Left forelimb (tissue), 1 donor: ENCODE measurements at regions not wholly inside any gene's neighbourhood (a gene's known extent, or its start where the extent isn't known, plus 50 kb on each side); places are given as distances from the start of the nearest gene placed in this dataset.
"Not testable (repeated sequence)": the region's sequence is repeated elsewhere in the genome, so short reads cannot be mapped to it uniquely, and the experiment has no call there.

Experiments used
- DNase-seq: peaks from one replicate; pipeline ENCODE4 v3.0.0-alpha.2; 2018; ENCODE audit warnings: low spot score

- no peak for DNase-seq
Measured at GRCh38 chr2:13227578-13227977, 510.8 kb downstream of the TRIB2 start.

GRCh38 chr2:13230221-13230620 lies 513.5 kb downstream of the TRIB2 start:
- no peak for DNase-seq

DNA sequence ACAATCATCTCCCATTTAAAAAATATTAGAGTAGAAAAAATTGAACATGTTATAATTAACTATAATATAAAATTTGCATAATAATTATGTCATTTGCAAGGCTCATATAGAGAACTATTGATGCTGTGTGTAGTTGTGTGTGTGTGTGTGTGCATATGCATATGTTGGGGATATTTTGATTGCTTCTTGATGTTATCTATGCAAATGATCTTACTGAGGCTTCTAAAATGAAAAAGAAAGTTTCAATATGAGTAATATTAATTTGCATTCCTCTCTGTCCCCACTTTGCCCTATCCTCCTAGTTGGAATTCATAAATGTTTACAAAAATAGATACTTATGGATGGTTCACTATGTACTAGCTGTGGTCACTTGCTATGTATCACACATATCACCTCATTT lies 523.3 kb downstream of the TRIB2 start:
- DNase-seq = no peak

GRCh38 chr2:13240789-13241487 lies 524.2 kb downstream of the TRIB2 start:
- DNase-seq = no peak

DNA sequence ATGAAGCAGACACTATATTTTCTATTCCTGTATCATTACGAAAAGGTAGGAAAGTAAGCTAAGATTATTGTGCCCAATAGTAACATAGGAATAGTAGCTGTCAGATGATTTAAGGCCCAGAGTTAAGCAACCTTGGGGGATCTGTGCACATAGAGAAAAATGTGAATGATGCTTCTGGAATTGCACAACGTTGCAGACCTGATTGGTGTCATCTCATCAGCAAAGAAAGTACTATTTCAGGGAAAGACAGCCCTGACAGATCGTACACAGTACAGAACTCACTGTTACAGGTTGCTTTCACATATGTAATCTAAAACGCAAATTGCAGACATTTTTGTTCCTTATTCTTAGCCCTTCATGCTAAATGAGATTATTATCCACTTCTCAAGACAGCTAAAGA lies 535.9 kb downstream of the TRIB2 start:
- DNase-seq = no peak

- no peak for DNase-seq
Measured at GRCh38 chr2:13255485-13255884, 538.7 kb downstream of the TRIB2 start.

DNA sequence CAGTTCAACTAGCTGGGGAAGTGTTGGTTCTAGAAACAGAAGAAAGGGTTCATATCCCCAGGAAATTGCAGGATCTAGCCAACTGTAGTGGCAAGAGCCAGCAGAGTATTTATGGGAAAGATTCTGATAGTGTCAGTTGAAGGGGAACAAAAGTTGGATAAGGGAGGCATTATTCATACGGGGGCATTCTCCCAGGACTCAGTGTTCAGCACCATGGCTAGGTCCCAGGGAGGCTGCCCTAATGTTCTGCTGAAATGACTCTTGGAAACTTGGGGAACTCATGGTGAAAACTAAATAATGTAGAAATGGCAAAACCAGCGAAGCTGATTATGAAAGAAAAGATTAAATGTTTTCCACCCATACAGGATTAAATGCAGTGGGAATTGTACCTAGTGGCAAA lies 543.7 kb downstream of the TRIB2 start:
- no peak for DNase-seq

- DNase-seq = no peak
Measured at GRCh38 chr2:13266166-13266565, 549.4 kb downstream of the TRIB2 start.

GRCh38 chr2:13284688-13285087 lies 568.0 kb downstream of the TRIB2 start:
- DNase-seq = no peak

DNA sequence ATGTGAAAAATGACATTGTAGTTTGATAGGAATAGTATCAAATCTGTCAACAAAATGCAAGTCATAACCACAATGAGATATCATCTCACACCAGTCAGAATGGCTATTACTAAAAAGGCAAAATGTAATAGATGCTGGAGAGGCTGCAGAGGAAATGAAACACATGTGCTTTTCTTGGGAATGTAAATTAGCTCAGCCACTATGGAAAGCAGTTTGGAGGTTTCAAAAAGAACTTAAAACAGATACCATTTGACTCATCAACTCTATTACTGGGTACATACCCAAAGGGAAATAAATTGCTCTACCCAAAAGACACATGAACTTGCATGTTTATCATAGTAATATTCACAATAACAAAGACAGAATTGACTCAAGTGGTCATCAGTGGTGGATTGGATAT lies 572.6 kb downstream of the TRIB2 start:
- no peak for DNase-seq

GRCh38 chr2:13308478-13308805 lies 591.7 kb downstream of the TRIB2 start:
- not testable (repeated sequence) for DNase-seq

GRCh38 chr2:13308989-13309388 lies 592.3 kb downstream of the TRIB2 start:
- no peak for DNase-seq

DNA sequence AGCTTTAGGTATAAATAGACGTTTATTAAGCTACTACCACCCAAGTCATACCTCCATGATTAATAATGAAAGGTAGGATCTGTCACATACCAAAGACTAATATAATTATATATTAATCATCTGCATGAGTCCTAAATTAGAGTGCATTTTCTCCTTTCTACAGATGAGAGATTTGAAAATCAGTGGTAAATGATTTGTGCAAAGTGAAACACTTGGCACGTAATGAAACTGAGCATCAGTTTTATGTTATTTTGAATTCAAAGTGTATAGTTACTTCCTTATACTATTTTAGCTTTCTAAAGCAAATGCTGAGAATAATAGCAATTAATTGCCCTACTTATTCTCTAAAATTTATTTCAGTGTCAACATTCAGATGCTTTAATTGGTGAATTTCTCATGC lies 615.3 kb downstream of the TRIB2 start:
- no peak for DNase-seq

GRCh38 chr2:13334071-13334470 lies 617.3 kb downstream of the TRIB2 start:
- not testable (repeated sequence) for DNase-seq

- DNase-seq = no peak
Measured at GRCh38 chr2:13334545-13334944, 617.8 kb downstream of the TRIB2 start.

- DNase-seq = no peak
Measured at GRCh38 chr2:13335862-13336535, 619.3 kb downstream of the TRIB2 start.

GRCh38 chr2:13351068-13351467 lies 634.3 kb downstream of the TRIB2 start:
- no peak for DNase-seq

- DNase-seq = no peak
Measured at GRCh38 chr2:13353083-13353482, 636.3 kb downstream of the TRIB2 start.

DNA sequence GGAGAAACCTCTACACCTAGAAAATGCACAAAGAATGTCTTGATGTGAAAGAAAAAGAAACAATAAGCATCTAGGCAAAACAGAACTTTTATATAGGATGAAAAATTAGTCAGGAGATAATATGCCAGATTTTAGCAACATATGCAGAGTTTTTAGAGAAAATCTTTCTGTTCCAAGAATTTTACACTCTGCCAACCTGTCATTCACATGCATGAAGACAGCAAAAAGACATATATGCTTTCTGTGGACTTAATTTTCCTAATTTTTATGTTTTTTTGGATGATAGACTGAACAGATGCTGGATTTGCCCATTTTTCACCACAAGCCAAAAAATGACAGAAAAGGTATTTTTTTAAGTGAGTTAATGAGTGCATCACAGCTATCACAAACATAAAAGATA lies 637.3 kb downstream of the TRIB2 start:
- no peak for DNase-seq

- DNase-seq = not testable (repeated sequence)
Measured at GRCh38 chr2:13381928-13382327, 665.2 kb downstream of the TRIB2 start.

DNA sequence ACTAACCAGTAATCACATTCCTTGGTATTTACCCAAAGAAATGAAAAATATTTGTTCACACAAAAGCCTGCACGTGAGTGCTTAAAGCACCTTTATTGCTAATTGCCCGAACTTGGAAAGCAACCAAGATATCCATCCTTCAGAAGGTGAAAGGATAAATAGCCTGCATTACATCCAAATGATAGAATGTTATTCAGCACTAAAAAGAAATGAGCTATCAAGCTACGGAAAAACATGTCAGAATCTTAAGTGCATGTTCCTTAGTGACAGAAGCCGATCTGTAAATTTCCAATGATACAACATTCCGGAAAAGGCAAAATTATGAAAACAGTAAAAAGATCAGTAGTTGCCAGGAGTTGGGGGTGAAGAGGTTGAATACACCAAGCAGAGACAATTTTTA lies 672.4 kb downstream of the TRIB2 start:
- not testable (repeated sequence) for DNase-seq

- no peak for DNase-seq
Measured at GRCh38 chr2:13390676-13391075, 673.9 kb downstream of the TRIB2 start.

- DNase-seq = no peak
Measured at GRCh38 chr2:13401312-13401711, 684.6 kb downstream of the TRIB2 start.

DNA sequence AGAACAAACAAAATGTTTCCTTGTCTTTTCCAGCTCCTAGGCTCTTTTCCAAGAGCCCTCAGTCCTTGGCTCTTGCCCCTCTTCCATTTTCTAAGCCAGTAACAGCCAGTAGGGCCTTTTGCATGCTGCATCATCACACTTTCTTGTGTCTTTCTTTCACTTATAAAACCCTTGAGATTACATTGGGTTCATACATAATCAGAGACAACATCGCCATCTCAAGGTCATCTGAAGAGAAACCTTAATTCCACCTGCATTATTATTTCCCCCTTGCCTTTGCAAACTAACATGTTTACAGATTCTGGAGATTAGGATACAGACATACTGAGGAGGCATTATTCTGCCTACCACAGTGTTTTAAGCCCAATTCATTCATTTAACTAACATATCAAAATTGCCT lies 697.3 kb downstream of the TRIB2 start:
- DNase-seq = no peak
